CD4-positive, alpha-beta T cell treated with Interleukin-4 for 1 hour (primary cell): ENCODE measurements at regions not wholly inside any gene's neighbourhood (a gene's known extent, or its start where the extent isn't known, plus 50 kb on each side); places are given as distances from the start of the nearest gene placed in this dataset.
A peak's percentile ranks its signal among the peaks of the same experiment; 100 is the strongest.
"Not testable (repeated sequence)": the region's sequence is repeated elsewhere in the genome, so short reads cannot be mapped to it uniquely, and the experiment has no call there.

Experiments used
- DNase-seq, 2 donors: peaks; one replicate each; pipeline ENCODE4 v3.0.0-alpha.2; 2020 to 2022

- DNase-seq = not testable (repeated sequence)
Observed at GRCh38 chr5:34096033-34096432, 53.0 kb upstream of the C1QTNF3 start.

GRCh38 chr5:34099891-34100290 lies 56.9 kb upstream of the C1QTNF3 start:
- DNase-seq = not testable (repeated sequence)

- not testable (repeated sequence) for DNase-seq
Observed at GRCh38 chr5:34101567-34101966, 58.6 kb upstream of the C1QTNF3 start.

- DNase-seq = not testable (repeated sequence)
Observed at GRCh38 chr5:34108897-34109296, 65.9 kb upstream of the C1QTNF3 start.

GRCh38 chr5:34124280-34124679 lies 81.3 kb upstream of the C1QTNF3 start:
- DNase-seq = not testable (repeated sequence)

GRCh38 chr5:34125354-34125753 lies 82.3 kb upstream of the C1QTNF3 start:
- DNase-seq = not testable (repeated sequence)

GRCh38 chr5:34126741-34127140 lies 83.7 kb upstream of the C1QTNF3 start:
- not testable (repeated sequence) for DNase-seq

- DNase-seq = not testable (repeated sequence)
Observed at GRCh38 chr5:34127818-34128217, 84.8 kb upstream of the C1QTNF3 start.

GRCh38 chr5:34128890-34129289 lies 85.9 kb upstream of the C1QTNF3 start:
- not testable (repeated sequence) for DNase-seq

GRCh38 chr5:34154988-34155387 lies 112.0 kb upstream of the C1QTNF3 start:
- not testable (repeated sequence) for DNase-seq

- not testable (repeated sequence) for DNase-seq
Observed at GRCh38 chr5:34156703-34157414, 113.8 kb upstream of the C1QTNF3 start.

- not testable (repeated sequence) for DNase-seq
Observed at GRCh38 chr5:34160904-34161303, 117.9 kb upstream of the C1QTNF3 start.

- DNase-seq = not testable (repeated sequence)
Observed at GRCh38 chr5:34171398-34171797, 128.4 kb upstream of the C1QTNF3 start.

- peak in 1 of 2 donors; percentile 8 for DNase-seq
Observed at GRCh38 chr5:34179453-34180190, 136.6 kb upstream of the C1QTNF3 start.

- peak in 1 of 2 donors; percentile 1 for DNase-seq
Observed at GRCh38 chr5:34180225-34180624, 137.2 kb upstream of the C1QTNF3 start.

- DNase-seq = not testable (repeated sequence)
Observed at GRCh38 chr5:34180940-34181614, 138.1 kb upstream of the C1QTNF3 start.

GRCh38 chr5:34185005-34185404 lies 142.0 kb upstream of the C1QTNF3 start:
- DNase-seq = not testable (repeated sequence)

GRCh38 chr5:34185572-34185971 lies 142.6 kb upstream of the C1QTNF3 start:
- DNase-seq = peak in 1 of 2 donors; percentile 7

GRCh38 chr5:34186108-34186507 lies 143.1 kb upstream of the C1QTNF3 start:
- DNase-seq = peak in 1 of 2 donors; percentile 8

GRCh38 chr5:34186865-34187264 lies 143.9 kb upstream of the C1QTNF3 start:
- DNase-seq = peak in 1 of 2 donors; percentile 6

- peak in 1 of 2 donors; percentile 4 for DNase-seq
Observed at GRCh38 chr5:34187441-34187840, 144.4 kb upstream of the C1QTNF3 start.

GRCh38 chr5:34188001-34188822 lies 145.2 kb upstream of the C1QTNF3 start:
- peak; percentile 46 to 55 for DNase-seq
